ENCODE measurements at regions not wholly inside any gene's neighbourhood (a gene's known extent, or its start where the extent isn't known, plus 50 kb on each side); places are given as distances from the start of the nearest gene placed in this dataset.

- DNase-seq (ENCODE audit: low spot score) = no peak
Observed at GRCh38 chr22:22148905-22149304, 95.7 kb upstream of the VPREB1 start.

GRCh38 chr22:22144858-22145257 is 99.7 kb upstream of the VPREB1 start:
- DNase-seq (ENCODE audit: low spot score) = no peak

GRCh38 chr22:22143448-22143847 is 101.1 kb upstream of the VPREB1 start:
- DNase-seq (ENCODE audit: low spot score) = no peak

GRCh38 chr22:22142661-22143060 is 101.9 kb upstream of the VPREB1 start:
- DNase-seq (ENCODE audit: low spot score) = no peak

- DNase-seq (ENCODE audit: low spot score) = no peak
Observed at GRCh38 chr22:22141771-22142591, 102.6 kb upstream of the VPREB1 start.

- DNase-seq (ENCODE audit: low spot score) = no peak
Observed at GRCh38 chr22:22141031-22141430, 103.6 kb upstream of the VPREB1 start.

GRCh38 chr22:22139364-22139763 is 105.2 kb upstream of the VPREB1 start:
- DNase-seq (ENCODE audit: low spot score) = no peak

GRCh38 chr22:22138915-22139314 is 105.7 kb upstream of the VPREB1 start:
- DNase-seq (ENCODE audit: low spot score) = no peak

GRCh38 chr22:22137891-22138290 is 106.7 kb upstream of the VPREB1 start:
- no peak for DNase-seq (ENCODE audit: low spot score)

GRCh38 chr22:22133910-22134309 is 110.7 kb upstream of the VPREB1 start:
- no peak for DNase-seq (ENCODE audit: low spot score)

- no peak for DNase-seq (ENCODE audit: low spot score)
Observed at GRCh38 chr22:22130953-22131608, 113.5 kb upstream of the VPREB1 start.

- DNase-seq (ENCODE audit: low spot score) = no peak
Observed at GRCh38 chr22:22129387-22129786, 115.2 kb upstream of the VPREB1 start.

- no peak for DNase-seq (ENCODE audit: low spot score)
Observed at GRCh38 chr22:22128440-22128839, 116.1 kb upstream of the VPREB1 start.

- no peak for DNase-seq (ENCODE audit: low spot score)
Observed at GRCh38 chr22:22127100-22127499, 117.5 kb upstream of the VPREB1 start.

GRCh38 chr22:22125579-22126468 is 118.8 kb upstream of the VPREB1 start:
- DNase-seq (ENCODE audit: low spot score) = no peak

- no peak for DNase-seq (ENCODE audit: low spot score)
Observed at GRCh38 chr22:22125028-22125578, 119.5 kb upstream of the VPREB1 start.

- no peak for DNase-seq (ENCODE audit: low spot score)
Observed at GRCh38 chr22:22124374-22124773, 120.2 kb upstream of the VPREB1 start.

- no peak for DNase-seq (ENCODE audit: low spot score)
Observed at GRCh38 chr22:22123960-22124278, 120.7 kb upstream of the VPREB1 start.

GRCh38 chr22:22123118-22123959 is 121.2 kb upstream of the VPREB1 start:
- no peak for DNase-seq (ENCODE audit: low spot score)

- no peak for DNase-seq (ENCODE audit: low spot score)
Observed at GRCh38 chr22:22122348-22123117, 122.1 kb upstream of the VPREB1 start.

- DNase-seq (ENCODE audit: low spot score) = no peak
Observed at GRCh38 chr22:22121445-22121844, 123.1 kb upstream of the VPREB1 start.
